Hepatic stellate cell (primary cell): ENCODE measurements at regions not wholly inside any gene's neighbourhood (a gene's known extent, or its start where the extent isn't known, plus 50 kb on each side); places are given as distances from the start of the nearest gene placed in this dataset.

Source experiments
- DNase-seq: peaks from one replicate; pipeline ENCODE4 v3.0.0; 2011; ENCODE audit warnings: low spot score

DNA sequence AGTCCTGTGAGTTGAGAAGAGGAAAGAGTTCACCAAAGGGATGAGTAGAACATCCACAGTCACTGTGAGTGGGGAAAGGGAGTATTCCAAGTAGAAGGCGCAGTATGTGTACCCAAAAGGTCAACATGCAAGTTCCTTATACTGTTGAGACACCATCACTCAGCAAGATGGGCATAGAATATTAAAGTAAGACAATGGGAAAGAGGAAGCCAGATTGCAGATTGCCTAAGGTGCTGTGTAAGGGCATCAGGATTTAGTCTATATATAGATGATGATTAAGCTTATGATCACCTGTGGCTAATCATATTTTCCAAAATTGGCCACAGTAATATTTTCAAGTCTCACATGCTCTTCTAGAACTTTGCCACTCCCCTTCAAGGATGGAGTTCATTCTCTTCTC lies 120.1 kb upstream of the CAMK1G start:
- no peak for DNase-seq

DNA sequence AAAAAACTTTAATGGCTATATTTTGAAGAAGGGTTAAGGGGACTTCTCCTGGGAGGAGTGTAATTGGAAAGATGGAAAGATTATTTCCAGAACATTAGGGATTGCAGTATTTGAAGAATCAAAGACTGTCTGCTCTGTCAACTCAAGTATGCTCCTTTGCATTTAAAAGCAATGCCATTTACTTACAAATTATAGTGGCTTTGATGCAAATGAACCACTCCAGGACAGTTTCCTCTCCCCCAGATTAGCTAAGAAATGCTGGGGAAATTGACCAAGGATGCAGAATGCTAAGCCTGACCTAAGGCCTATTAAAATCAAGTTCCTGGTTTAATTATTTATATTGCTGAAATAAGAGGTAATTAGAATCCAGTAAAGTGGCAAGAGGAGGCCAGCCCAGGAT lies 110.5 kb upstream of the CAMK1G start:
- DNase-seq: no peak

DNA sequence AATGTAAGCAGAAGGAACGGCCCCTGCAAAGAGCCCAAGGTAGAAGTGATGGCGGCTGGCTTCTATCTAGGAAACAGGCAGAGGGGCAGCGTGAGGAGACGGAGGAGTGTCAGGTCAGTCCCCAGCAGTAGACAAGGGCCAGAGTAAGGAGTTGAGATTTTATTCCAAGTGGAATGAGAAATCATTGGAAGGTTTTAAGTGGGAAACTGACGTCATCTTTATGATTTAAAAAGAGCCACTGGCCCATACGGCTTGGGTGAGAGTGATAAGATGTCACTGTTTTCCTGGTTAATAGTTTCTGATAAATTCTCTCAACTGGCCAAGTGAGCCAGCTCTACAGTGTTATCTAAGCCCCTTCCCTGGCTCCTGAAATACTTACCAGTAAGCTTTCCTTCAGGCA lies 103.2 kb upstream of the CAMK1G start:
- DNase-seq: no peak

DNA sequence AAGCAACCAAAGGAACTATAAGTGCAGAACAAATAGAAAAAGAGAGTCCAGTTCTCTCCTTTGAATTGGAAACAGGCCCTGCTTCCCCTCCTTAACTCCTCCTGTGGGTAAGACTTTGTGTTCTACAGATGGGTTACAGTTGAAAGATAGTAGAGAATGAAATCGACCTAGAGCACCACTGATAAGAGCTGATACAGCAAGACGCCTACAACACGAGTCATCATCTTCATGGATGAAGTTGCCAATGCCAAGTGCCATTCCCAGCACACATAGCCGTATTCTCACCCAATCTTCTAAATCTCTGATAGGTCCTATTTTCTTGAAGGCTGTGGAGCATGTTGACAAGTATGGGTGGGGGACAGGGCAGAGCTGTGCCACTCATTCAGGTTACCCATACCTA lies 99.8 kb upstream of the CAMK1G start:
- DNase-seq: no peak

DNA sequence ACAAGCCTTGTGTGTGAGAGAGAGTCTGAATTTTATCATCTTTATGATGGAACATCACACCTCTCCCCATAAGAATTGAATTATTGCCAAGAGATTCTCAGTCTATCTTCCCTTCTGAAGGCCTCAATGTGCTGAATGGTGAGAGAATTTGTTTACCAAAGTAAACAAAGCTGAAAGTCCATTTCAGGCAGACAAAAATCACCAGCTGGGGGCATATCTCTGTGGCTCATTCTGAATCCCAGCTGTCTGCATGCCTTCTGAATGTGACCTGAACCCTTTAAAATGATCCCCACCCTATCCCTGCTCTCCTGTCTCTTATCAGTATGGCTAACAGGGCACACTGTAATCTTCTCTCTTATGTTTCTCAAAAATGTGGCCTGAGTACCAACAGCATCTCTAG lies 99.1 kb upstream of the CAMK1G start:
- DNase-seq: no peak

DNA sequence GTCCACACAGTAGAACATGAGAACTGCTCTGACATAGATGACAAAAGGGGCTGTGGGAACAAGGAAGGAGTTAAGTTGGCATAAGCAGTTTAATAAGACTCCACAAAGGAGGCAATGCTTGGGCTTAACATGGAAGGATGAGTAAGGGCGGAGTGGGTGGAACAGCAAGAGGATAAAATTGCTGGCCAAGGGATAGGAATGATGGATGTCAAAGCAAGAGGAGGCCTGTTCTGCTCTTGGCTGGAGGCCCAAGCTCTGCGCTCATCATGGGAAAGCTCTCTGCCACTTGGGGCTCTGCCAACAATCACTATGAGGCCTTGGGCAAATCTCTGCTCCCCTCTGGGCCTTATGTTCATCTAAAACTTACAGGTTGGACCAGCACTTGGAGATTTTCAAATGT lies 98.3 kb upstream of the CAMK1G start:
- no peak for DNase-seq

DNA sequence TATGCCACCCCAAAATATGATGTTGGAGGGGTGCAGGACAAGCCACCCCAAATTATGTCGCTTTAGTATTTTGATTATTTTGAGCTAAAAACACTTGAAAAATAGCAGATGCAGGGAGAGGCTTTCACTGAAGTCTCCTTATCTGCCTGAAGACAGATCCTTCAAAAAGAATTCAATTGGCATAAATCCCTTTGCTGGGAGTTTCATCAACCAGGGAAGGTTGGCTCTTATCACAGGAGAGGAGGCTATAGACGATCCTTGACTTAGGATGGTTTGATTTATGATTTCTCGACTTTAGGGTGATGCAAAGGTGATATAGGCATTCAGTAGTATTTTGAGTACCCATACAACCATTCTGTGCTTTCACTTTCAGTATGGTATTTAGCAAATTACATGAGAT lies 97.8 kb upstream of the CAMK1G start:
- no peak for DNase-seq

DNA sequence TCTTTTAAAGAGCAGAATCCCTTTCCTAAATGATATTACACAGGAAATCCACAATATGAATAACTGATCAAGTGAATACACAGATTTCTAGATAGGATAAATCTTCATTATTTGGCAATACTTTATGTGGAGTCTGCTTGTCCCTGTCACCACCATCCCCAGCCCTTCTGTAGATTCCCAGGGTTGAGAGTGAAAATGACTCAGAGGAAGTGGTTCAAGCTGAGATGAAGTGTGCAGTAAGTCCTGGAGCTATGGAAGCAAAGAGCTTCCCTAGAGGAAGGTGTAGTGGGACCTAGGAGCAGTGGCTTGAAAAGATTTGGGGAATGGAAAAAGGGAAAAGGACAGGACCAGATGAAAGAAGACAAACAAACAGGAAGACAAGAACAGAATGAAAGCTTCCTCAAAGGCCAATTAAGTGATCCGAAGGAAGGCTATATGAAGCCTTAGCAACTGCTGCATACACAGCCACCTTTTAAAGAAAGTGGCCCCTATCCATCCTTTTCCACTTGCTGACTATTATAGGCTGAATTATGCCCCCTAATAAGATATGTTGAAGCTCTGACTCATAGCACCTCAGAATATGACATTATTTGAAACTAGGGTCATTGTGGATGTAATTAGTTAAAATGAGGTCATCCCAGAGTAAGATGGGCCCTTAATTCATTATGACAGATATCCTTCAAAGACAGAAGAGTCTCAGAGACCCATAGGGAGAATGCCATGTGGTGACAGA lies 96.5 kb upstream of the CAMK1G start:
- no peak for DNase-seq

DNA sequence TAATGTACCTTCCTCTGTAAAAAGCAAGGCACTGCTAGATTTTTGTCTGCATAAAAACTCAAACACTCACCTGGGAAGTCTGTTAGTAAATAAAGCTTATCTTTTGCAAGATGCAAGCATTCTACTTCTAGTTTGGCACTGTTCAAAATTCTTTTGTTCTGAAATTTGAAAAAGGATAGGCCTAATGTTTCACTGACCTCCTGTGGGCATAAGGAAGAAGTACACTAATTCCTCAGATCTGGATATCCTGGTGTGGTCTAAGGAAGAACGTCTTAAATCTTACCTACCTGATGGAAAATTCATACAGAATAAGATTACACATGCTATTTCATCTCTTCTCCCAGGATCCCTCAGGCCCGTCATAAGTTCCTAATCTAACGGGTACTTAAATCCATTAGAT lies 93.5 kb upstream of the CAMK1G start:
- no peak for DNase-seq

DNA sequence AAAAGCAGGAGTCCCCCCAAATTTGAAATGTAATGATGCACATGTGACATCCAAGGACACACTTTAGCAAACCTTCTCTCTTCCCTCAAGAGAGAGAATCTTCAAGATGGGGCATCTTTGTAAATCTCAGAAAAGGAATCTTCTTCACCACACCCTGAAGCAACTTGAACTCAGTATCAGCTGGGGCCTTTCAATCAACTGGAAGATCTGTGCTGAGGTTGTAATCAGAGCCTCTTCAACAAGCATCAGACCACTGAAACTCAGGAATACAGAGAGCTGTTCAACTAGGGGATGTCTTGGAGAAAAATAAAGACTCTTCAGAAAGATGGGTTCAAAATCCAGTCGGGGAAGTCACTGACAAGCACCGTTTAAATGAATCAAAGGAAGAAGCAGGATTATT lies 92.5 kb upstream of the CAMK1G start:
- no peak for DNase-seq

DNA sequence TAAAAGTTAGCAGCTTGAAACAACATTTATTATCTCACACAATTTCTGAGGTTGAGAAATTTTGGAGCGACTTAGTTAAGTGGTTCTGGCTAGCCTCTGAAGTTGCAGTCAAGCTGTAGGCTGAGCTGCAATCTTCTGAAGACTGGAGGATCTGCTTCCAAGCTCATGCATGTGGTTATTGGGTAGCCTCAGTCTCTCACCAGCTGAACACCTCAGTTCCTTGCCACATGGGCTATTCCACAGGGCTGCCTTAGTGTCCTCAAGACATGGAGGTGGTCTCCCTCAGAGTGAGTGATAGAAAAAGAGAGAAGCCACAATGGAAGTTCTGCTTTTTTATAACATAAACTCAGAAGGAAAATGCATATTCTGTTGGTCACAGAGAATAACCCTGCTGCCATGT lies 92.0 kb upstream of the CAMK1G start:
- no peak for DNase-seq

DNA sequence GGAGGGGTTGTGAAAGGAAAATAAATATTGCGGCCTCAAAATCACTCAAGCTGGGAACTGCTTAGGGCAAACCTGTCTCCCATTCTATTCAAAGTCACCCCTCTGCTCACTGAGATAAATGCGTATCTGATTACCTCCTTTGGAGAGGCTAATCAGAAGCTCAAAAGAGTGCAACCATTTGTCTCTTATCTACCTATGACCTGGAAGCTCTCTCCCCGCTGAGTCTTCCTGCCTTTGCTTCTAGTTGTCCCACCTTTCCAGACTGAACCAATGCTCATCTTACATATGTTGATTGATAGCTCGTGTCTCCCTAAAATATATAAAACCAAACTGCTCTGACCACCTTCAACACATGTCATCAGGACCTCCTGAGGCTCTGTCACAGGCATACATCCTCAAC lies 91.6 kb upstream of the CAMK1G start:
- no peak for DNase-seq

DNA sequence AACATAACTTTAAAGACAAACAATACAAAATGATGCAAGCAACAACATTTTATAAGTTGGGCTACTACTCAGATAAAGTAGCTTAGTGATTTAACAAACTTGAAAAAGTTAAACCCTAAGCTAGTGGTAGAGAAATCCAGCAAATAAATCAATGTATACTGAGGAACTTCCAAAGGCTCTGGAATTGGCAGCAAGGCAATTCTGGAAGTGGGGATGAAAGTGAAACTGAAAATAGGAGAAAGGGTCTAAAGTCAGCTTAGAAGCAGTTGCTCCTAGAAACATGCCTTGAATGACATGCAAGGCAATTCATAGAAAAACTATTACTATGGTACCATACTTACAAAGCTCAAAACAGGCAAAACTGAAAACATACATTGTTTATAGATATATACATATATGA lies 90.0 kb upstream of the CAMK1G start:
- no peak for DNase-seq

DNA sequence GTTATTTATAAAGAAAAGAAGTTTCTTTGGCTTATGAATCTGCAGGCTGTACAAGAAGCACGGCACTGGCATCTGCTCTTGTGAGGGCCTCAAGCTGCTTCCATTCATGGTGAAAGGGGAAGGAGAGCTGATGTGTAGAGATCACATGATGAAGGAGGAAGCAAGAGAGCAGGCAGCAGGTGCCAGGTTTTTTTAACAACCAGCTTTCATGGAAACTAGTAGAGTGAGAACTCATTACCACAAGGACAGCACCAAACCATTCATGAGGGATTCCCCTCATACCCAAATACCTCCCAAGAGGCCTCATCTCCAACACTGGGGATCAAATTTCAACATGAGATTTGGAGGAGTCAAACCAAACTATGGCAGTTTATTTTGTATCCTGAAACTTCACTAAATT lies 85.8 kb upstream of the CAMK1G start:
- DNase-seq: no peak

DNA sequence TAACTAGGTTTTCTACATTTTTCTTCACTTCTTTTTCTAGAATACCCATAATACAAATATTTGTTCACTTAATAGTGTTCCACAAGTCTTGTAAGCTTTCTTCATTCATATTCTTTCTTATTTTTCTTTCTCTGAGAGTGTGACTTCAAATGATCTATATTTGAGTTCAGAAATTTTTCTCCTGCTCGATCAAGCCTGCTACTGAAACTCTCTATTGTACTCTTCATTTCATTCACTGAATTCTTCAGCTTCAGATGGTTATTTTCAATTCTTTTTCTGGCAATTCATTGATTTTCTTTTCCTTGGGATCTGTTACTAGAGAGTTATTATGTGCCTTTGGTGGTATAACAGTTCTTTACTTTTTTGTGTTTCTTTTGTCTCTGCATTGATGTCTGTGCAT lies 82.5 kb upstream of the CAMK1G start:
- DNase-seq: no peak

DNA sequence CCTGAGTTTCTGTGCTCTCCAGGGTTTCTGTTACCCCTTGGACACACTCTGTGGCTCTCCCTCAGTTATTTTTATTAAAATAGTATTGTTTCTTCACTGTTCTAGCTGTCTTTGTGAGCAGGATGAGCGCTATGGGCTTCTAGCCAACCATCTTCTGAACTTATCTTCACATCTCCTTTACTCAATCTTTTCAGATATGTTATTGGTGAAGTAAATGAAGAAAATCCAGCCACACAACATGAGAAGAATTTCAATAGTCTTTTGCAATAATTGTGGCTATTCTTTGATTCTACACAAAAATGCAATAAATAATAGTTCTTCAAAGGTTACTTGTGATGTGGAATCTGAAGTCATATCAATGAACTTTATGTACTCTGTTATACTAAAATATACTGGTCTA lies 80.3 kb upstream of the CAMK1G start:
- DNase-seq: no peak

DNA sequence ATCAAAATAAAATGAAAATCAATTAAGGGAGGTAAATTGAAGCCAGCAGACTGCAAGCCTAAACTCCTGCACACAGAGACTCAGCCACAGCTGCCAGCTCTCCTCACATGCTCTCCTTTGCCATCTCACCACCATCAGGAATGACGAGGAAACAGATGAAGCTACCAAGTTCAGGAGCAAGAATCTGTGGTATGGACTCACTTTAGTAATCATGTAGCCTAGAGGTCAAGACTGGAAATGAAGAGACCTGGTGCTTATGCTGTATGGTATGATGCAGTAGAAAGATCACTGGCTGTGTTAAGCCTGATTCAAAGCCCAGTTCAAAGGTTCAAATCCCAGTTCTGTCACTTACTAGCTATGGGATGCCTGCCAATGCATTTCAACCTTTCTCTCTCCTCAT lies 78.9 kb upstream of the CAMK1G start:
- DNase-seq: no peak

DNA sequence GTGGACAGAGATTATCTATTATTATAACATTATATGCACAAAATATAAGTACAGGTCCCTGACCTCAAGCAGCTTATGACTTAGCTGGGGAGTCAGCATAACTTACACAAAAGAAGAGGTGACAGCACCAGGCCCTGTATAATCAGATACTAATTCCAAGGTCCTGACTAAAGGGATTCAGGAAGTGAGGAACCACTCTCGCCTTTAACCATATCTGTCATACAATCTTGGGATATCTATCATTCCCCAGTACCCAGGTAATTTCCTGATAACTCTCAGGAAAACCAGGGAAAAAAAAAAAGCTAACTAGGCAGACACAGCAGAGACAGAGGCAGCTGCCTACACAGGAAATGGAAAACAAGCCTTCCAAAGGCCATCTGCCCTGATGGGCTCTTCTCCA lies 78.5 kb upstream of the CAMK1G start:
- DNase-seq: no peak

DNA sequence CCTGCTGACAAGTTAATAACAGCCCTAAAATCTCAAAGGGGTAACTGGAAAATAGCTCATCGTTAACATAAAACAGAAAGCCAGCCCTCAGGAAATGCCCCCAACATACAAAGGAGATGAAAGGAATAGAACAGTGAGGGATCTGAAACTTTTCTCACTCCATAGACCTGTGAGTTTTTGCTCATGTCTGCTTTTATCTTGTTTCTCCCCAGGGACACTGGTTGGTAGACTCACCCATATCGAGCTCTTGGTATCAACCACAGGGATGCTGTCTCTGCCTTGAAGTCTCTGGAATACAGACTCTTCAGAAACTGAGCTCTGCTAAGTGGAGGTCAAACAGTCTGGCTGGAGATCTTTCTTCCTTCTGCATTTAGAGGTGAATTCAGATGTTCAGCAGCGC lies 77.4 kb upstream of the CAMK1G start:
- no peak for DNase-seq

DNA sequence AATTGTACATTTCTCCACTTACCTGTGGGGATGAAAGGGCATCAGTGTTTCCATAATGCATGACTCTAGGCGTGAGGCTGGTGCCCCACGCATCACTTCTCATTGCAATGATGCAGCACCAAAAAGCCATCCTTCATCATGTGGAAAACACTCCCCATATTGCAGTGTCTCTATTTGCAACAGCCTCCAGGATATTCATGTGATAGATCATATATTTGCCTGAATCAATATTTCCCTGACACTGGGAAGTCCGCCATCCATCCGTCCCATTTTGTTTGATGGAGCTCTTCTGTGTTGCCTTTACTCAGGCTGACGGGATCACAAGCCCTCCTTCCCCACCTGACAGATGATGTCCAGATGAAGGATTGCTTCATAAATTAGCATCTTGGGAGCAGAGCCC lies 74.5 kb upstream of the CAMK1G start:
- DNase-seq: no peak

DNA sequence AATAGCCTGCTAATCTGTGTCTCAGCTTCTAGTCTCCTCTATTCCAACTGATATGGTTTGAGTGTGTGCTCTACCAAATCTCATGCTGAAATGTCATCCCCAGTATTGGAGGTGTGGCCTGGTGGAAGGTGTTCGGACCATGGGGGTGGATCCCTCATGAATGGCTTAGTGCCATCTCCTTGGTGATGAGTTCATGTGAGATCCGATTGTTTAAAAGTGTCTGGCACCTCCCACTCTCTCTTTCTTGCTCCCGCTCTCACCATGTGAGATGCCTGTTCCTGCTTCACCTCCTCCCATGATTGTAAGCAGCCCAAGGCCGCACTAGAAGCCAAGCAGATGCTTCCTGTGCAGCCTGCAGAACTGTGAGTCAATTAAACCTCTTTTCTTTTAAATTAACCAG lies 73.5 kb upstream of the CAMK1G start:
- DNase-seq: no peak

DNA sequence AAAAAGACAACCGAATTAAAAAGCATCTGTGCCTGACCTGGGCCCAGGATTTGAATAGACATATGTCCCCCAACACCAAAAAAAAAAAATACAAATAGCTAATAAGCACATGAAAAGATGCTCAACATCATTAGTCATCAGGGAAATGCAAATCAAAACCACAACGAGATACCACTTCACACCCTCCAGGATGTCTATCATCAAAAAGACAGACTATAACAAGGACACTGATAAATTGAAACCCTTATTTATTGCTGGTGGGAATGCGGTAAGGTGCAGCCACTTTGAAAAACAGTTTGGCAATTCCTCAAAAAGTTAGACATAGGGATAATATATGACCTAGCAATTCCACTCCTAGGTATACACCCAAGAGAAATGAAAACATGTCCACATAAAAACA lies 72.3 kb upstream of the CAMK1G start:
- DNase-seq: no peak

DNA sequence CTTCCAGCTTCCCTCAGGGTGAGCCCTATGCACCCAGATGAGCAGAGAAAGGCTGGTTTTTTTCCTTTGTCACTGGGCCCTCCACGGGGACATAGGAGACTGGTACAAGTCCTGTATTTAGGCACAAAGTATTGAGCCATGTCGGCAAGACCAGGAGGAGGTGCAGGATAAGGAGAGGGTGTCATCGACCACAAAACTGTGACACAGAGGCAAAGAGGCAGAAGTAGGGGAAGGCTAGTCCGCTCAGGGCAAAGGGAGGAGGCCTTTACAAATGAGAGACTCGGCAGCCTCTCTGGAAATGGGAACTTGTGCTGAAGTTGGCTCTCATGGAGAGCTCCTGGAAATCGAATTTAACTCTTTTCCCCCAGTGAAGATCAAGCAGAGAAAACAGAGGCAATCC lies 70.7 kb upstream of the CAMK1G start:
- DNase-seq: no peak

DNA sequence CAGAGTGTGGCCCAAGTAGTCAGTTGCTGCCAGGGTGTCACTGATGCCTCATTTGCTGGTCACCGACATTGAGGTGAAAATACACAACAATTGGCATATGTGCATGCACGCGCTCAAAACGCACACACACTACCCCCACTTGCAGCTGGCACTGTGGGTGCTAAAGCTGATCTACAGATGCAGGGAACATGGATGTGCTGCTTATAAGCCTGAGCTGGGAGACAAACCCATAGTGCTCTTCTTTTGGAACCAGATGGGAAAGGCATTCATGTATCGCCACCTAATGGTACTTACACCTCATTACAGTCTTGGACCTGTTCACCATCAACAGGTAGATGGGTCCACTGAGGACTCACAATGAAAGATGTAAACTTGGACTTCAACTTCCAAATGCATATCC lies 70.3 kb upstream of the CAMK1G start:
- peak; percentile 27 for DNase-seq
